GM12878 (cell line): ENCODE measurements at regions not wholly inside any gene's neighbourhood (a gene's known extent, or its start where the extent isn't known, plus 50 kb on each side); places are given as distances from the start of the nearest gene placed in this dataset.
"Not testable (repeated sequence)": the region's sequence is repeated elsewhere in the genome, so short reads cannot be mapped to it uniquely, and the experiment has no call there.

ENCODE experiments used
- ATAC-seq: fragments of 200-7000 bp; cut with Tn5 transposase; 3 replicates; pipeline ENCODE4 v1.9.1; 2020; ENCODE audit warnings: mild to moderate bottlenecking, moderate library complexity
- BruUV-seq: library from RNA; stranded (reverse); fragments of 400-500 nt; replicated peaks from 2 replicates; lab custom pipeline; 2021; lab: Mats Ljungman, UMichigan
- CTCF ChIA-PET: fragments of 300-600 bp; sonication (Branson Sonifier 250); formaldehyde crosslinking; extraction: SDS; loops from one replicate; lab custom pipeline; 2021; ENCODE audit warnings: inconsistent platforms; lab: Yijun Ruan, JAX
- POLR2A ChIA-PET: fragments of 350-600 bp; formaldehyde crosslinking; extraction: SDS; loops from one replicate; lab custom pipeline; 2021; ENCODE audit warnings: inconsistent platforms; lab: Charles Lee
- RAD21 ChIA-PET: fragments of 300-600 bp; sonication (Branson Sonifier 250); formaldehyde crosslinking; loops from one replicate; lab custom pipeline; 2023; ENCODE audit warnings: antibody characterized with exemption; ENCODE audit not compliant: unreplicated experiment; lab: Charles Lee
- SMC1A ChIA-PET: fragments of 300-600 bp; sonication (Branson Sonifier 250); formaldehyde crosslinking; loops from one replicate; lab custom pipeline; 2023; ENCODE audit not compliant: unreplicated experiment, uncharacterized antibody; lab: Charles Lee
- DNase-seq: peaks from one replicate; pipeline ENCODE4 v3.0.0-alpha.2; 2011; ENCODE audit warnings: low read depth, low spot score
- FAIRE-seq: peaks from 3 replicates; lab custom pipeline; 2011; peaks lifted over from hg19 to GRCh38; lab: Jason Lieb, UNC
- H2AFZ ChIP-seq: 2 replicates; pipeline ENCODE4 v1.6.0; 2011; ENCODE audit warnings: low read depth, low read length, control low read depth; ENCODE audit not compliant: control insufficient read depth
- H3K27ac ChIP-seq: 2 replicates; pipeline ENCODE4 v1.5.1; 2011; ENCODE audit warnings: control low read depth; ENCODE audit not compliant: control insufficient read depth, insufficient read depth
- H3K27me3 ChIP-seq, 2 experiments: replicated peaks in 1 of 2; 2 replicates each; pipeline versions ENCODE4 v1.6.0 to v1.6.1; 2011; ENCODE audit warnings: low read length in 1 of 2; ENCODE audit not compliant: control insufficient read depth in 2 of 2, insufficient read depth in 2 of 2
- H3K36me3 ChIP-seq, 2 experiments: 2 replicates each; pipeline ENCODE4 v1.5.1; 2011; ENCODE audit warnings: low read length in 1 of 2; ENCODE audit not compliant: control insufficient read depth in 2 of 2, insufficient read depth in 2 of 2
- H3K4me1 ChIP-seq: 2 replicates; pipeline ENCODE4 v1.6.1; 2011; ENCODE audit warnings: mild to moderate bottlenecking, low read length, moderate library complexity, mixed read lengths; ENCODE audit not compliant: control insufficient read depth, insufficient read depth
- H3K4me2 ChIP-seq: 2 replicates; pipeline ENCODE4 v1.6.0; 2011; ENCODE audit warnings: control low read depth; ENCODE audit not compliant: control insufficient read depth, insufficient read depth
- H3K4me3 ChIP-seq: fragments of 200-600 bp; sonication (generic); 2 replicates; pipeline ENCODE4 v1.5.1; 2016
- H3K79me2 ChIP-seq: 2 replicates; pipeline ENCODE4 v1.6.0; 2011; ENCODE audit warnings: low read length; ENCODE audit not compliant: control insufficient read depth, insufficient read depth
- H3K9ac ChIP-seq: 2 replicates; pipeline ENCODE4 v1.8.0; 2011; ENCODE audit warnings: low read length, control low read depth, mixed read lengths; ENCODE audit not compliant: control insufficient read depth, insufficient read depth
- H3K9me3 ChIP-seq: replicated peaks from 3 replicates; pipeline ENCODE4 v1.5.1; 2011; ENCODE audit warnings: mild to moderate bottlenecking, low read length; ENCODE audit not compliant: control insufficient read depth, insufficient read depth
- H4K20me1 ChIP-seq: 2 replicates; pipeline ENCODE4 v1.6.0; 2011; ENCODE audit not compliant: control insufficient read depth, insufficient read depth
- EED ChIP-seq: sonication (generic); IDR thresholded peaks from 2 replicates; pipeline ENCODE4 v1.6.1; 2016; ENCODE audit warnings: antibody characterized with exemption, low read depth
- MTA2 ChIP-seq: fragments of 450-650 bp; IDR thresholded peaks from 2 replicates; pipeline ENCODE4 v1.6.1; 2016; ENCODE audit warnings: low read depth, mild to moderate bottlenecking, moderate library complexity
- SUZ12 ChIP-seq: fragments of 200-600 bp; sonication (generic); IDR thresholded peaks from one replicate; pipeline ENCODE4 v1.6.1; 2018; ENCODE audit warnings: antibody characterized with exemption, mild to moderate bottlenecking; ENCODE audit not compliant: unreplicated experiment
- TCF3 ChIP-seq: IDR thresholded peaks from 2 replicates; pipeline ENCODE4 v1.6.1; 2012; ENCODE audit warnings: low read depth, mild to moderate bottlenecking, low read length, borderline replicate concordance; ENCODE audit not compliant: insufficient read depth
- ZNF274 ChIP-seq: IDR thresholded peaks from one replicate; pipeline ENCODE4 v1.8.0; 2011; ENCODE audit not compliant: insufficient read length, insufficient read depth
- WGBS: methylation state at CpG from one replicate; pipeline ENCODE4 v1.1.6; 2016; ENCODE audit warnings: low lambda C conversion rate; ENCODE audit not compliant: insufficient replicate concordance, insufficient coverage; ENCODE audit errors: missing lambda C conversion rate; 5-methylcytosine and 5-hydroxymethylcytosine counted together
- in situ Hi-C: fragments of 300-500 bp; cut with MboI; formaldehyde crosslinking; loops from 9 replicates; pipeline ENCODE4 v1.14.3; 2018; ENCODE audit warnings: mixed read lengths
- intact Hi-C: fragments of 100-400 bp; cut with micrococcal nuclease; formaldehyde crosslinking; loops from one replicate; pipeline ENCODE4 v1.14.2; 2022; ENCODE audit not compliant: unreplicated experiment

DNA sequence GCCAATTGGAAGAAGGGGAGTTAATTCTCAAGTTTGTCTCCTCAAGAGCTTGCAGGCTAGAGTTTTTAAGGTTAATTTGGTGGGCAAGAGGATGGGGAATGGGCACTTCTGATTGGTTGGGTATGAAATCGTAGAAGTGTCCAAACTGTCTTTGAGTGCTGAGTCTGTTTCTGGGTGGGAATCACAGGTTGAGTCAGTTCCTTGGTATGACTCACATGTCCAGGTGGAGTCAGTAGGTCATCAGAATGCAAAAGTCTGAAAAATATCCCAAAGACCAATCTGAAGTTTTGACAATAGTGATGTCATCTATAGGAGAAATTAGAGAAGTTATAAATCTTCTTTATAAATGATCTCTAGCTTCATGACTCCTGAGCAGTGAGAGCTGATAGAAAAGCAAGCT lies 1252.2 kb downstream of the REEP3 start:
- no peak overlapping the region for H3K9ac ChIP-seq
- H3K27me3 ChIP-seq, result no peaks in the 10 kb centered on the region
- in situ Hi-C loops (no loop called here), intact Hi-C loops (no loop called here)
- H2AFZ ChIP-seq, result no peak overlapping the region
- BruUV-seq, result no TSS peak
- ChIA-PET RAD21 (no interaction called here), SMC1A (no interaction called here), POLR2A (no interaction called here), CTCF (no interaction called here)
- no peak overlapping the region for H3K27ac ChIP-seq
- H4K20me1 ChIP-seq, result no peaks in the 10 kb centered on the region
- H3K4me2 ChIP-seq, result no peak overlapping the region
- ATAC-seq (peak; percentile 34; the same call in 2 of the 3 replicates), DNase-seq (no peak), FAIRE-seq (no peak)
- 30% methylated on average over 1 of the region's 1 CpG for WGBS
- H3K36me3 ChIP-seq, result no peaks in the 10 kb centered on the region
- TF ChIP-seq ZNF274, result no peak
- TF ChIP-seq SUZ12, result no peak
- TF ChIP-seq MTA2, result no peak
- TF ChIP-seq TCF3, result no peak
- no peak for TF ChIP-seq EED
- no peaks in the 10 kb centered on the region for H3K4me1 ChIP-seq
- no peak overlapping the region for H3K4me3 ChIP-seq
- no peaks in the 10 kb centered on the region for H3K9me3 ChIP-seq
- no peaks in the 10 kb centered on the region for H3K79me2 ChIP-seq

DNA sequence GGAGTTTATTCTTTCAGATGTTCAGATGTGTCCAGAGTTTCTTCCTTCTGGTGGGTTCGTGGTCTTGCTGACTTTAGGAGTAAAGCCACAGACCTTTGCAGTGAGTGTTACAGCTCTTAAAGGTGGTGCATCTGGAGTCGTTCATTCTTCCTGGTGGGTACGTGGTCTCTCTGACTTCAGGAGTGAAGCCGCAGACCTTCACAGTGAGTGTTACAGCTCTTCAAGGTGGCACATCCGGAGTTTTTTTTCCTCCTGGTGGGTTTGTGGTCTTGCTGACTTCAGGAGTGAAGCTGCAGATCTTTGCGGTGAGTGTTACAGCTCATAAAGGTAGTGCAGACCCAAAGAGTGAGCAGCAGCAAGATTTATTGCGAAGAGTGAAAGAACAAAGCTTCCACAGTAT lies 1263.2 kb downstream of the REEP3 start:
- in situ Hi-C loops, result not testable (repeated sequence)

More for the DNA sequence above, 1263.2 kb downstream of the REEP3 start:
- H3K4me2 ChIP-seq, RAD21 ChIA-PET, ATAC-seq, BruUV-seq, H3K4me3 ChIP-seq, CTCF ChIA-PET, POLR2A ChIA-PET, H3K27me3 ChIP-seq, H2AFZ ChIP-seq, DNase-seq, H4K20me1 ChIP-seq, SMC1A ChIA-PET, H3K79me2 ChIP-seq, H3K4me1 ChIP-seq, H3K9me3 ChIP-seq, H3K9ac ChIP-seq, FAIRE-seq, intact Hi-C loops, H3K36me3 ChIP-seq, H3K27ac ChIP-seq: not testable (repeated sequence)
- 29% methylated on average over 7 of the region's 7 CpGs for WGBS
